OCI-LY3 (cell line): ENCODE measurements at regions not wholly inside any gene's neighbourhood (a gene's known extent, or its start where the extent isn't known, plus 50 kb on each side); places are given as distances from the start of the nearest gene placed in this dataset.

ENCODE experiments used
- H2AFZ ChIP-seq: fragments of 200-600, 300-600 bp; shearing (Covaris generic); 2 replicates; pipeline ENCODE4 v1.6.0; 2014; ENCODE audit warnings: antibody characterized with exemption, low read depth, low read length
- H3K27ac ChIP-seq: fragments of 200-600, 300-600 bp; sonication (generic); 2 replicates; pipeline ENCODE4 v1.5.1; 2014; ENCODE audit warnings: mild to moderate bottlenecking, low read length, moderate library complexity, mixed read lengths
- H3K27me3 ChIP-seq: fragments of 200-600, 300-600 bp; sonication (generic); 2 replicates; pipeline ENCODE4 v1.6.1; 2014; ENCODE audit warnings: low read depth, low read length, mixed read lengths
- H3K36me3 ChIP-seq: fragments of 200-600, 300-600 bp; sonication (generic); replicated peaks from 2 replicates; pipeline ENCODE3; 2014; ENCODE audit warnings: low read depth, low read length, mixed read lengths
- H3K4me1 ChIP-seq: fragments of 300-600, 200-600 bp; sonication (generic); 2 replicates; pipeline ENCODE4 v1.6.1; 2014; ENCODE audit warnings: low read length, mixed read lengths
- H3K4me2 ChIP-seq: fragments of 200-600, 300-600 bp; sonication (generic); 2 replicates; pipeline ENCODE4 v1.6.1; 2014; ENCODE audit warnings: low read length, mixed read lengths
- H3K4me3 ChIP-seq: fragments of 300-600, 200-600 bp; sonication (generic); 2 replicates; pipeline ENCODE4 v1.5.1; 2014; ENCODE audit warnings: antibody characterized with exemption, mild to moderate bottlenecking, low read length, moderate library complexity
- H3K79me2 ChIP-seq: fragments of 300-600, 200-600 bp; shearing (Covaris generic); 2 replicates; pipeline ENCODE4 v1.6.1; 2014; ENCODE audit warnings: mild to moderate bottlenecking, low read length, mixed read lengths
- H3K9ac ChIP-seq: fragments of 300-600, 200-600 bp; shearing (Covaris generic); 2 replicates; pipeline ENCODE4 v1.6.0; 2014; ENCODE audit warnings: mild to moderate bottlenecking, low read length, moderate library complexity
- H3K9me3 ChIP-seq: fragments of 200-600, 300-600 bp; shearing (Covaris generic); 2 replicates; pipeline ENCODE4 v1.6.1; 2014; ENCODE audit warnings: low read length, mixed read lengths; ENCODE audit not compliant: insufficient read depth
- H4K20me1 ChIP-seq: fragments of 200-600, 300-600 bp; sonication (generic); 2 replicates; pipeline ENCODE4 v1.6.1; 2016; ENCODE audit warnings: low read length, mixed read lengths; ENCODE audit not compliant: insufficient read depth
- EZH2phosphoT487 ChIP-seq: fragments of 200-600 bp; shearing (Covaris generic); IDR thresholded peaks from 2 replicates; pipeline ENCODE4 v1.6.1; 2018; ENCODE audit warnings: antibody characterized with exemption, mixed run types, low read depth
- TF ChIP-seq, protein P1 (sequence below): fragments of 200-600, 300-600 bp; sonication (generic); IDR thresholded peaks from 2 replicates; pipeline ENCODE4 v1.5.1; 2014; ENCODE audit warnings: antibody characterized with exemption, low read length, low read depth

DNA sequence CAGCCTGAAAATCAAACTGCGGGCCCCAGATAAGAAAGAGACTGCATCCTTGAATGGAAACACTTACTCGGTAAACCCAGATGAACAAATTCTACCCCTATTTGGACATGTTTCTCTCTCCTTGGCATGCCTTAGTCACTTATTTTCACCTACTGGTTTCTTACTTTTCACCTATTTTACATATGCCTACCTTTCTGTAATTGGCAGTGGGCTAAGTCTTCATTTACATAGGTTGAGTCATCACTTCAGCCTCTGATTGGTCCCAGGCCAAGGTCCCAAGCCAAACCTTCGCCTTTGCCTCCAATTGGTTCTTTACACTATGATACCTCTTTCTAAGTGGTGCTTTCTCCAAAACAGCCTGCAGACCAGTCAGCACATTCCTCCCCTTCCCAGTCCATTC is 111.3 kb downstream of the DYRK2 start:
- no peaks in the 10 kb centered on the region for H3K79me2 ChIP-seq
- no peaks in the 10 kb centered on the region for H4K20me1 ChIP-seq
- H3K9ac ChIP-seq: no peak overlapping the region

DNA sequence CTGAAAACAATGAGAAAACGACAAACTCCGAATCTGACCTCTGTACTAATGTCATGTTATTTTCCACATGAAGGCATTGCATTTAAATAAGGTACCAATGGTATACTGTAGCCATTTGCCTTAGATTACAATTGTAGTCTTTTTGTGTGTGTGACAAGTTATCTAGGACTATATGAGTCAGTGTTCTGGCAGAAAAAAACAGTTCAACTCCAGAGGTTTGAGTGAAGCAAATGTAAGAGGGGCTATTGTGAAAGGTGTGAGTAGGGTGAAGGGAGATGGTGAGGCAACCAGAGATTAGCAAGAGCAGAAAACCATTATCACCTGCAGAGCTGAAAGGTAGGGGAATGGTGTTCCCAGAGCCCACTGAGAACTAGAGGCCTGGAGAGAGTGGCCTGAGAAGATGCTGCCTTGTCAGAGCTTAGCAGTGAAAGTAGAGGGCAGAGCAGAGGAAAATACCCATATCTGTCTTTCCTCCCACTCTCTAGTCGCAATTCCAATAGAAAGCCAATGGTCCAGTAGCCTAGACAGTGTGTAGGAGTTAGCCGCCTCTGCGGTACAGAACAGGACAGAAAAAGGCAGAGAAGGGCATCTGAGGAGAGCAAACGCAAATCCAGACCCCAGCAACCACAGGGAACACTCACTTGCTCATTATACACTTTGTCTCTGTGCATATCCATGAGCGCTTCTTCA is 112.2 kb downstream of the DYRK2 start:
- Histone ChIP-seq H4K20me1 (no peaks in the 10 kb centered on the region), H2AFZ (no peak overlapping the region), H3K4me3 (no peak overlapping the region), H3K4me1 (peaks cover 49% of the 10 kb centered on the region), H3K36me3 (peaks cover 3% of the 10 kb centered on the region), H3K27me3 (peaks cover 25% of the 10 kb centered on the region), H3K27ac (no peak overlapping the region), H3K9me3 (no peaks in the 10 kb centered on the region), H3K9ac (no peak overlapping the region), H3K79me2 (no peaks in the 10 kb centered on the region), H3K4me2 (no peak overlapping the region)
- TF ChIP-seq EZH2phosphoT487: no peak
- TF ChIP-seq, protein P1, sequence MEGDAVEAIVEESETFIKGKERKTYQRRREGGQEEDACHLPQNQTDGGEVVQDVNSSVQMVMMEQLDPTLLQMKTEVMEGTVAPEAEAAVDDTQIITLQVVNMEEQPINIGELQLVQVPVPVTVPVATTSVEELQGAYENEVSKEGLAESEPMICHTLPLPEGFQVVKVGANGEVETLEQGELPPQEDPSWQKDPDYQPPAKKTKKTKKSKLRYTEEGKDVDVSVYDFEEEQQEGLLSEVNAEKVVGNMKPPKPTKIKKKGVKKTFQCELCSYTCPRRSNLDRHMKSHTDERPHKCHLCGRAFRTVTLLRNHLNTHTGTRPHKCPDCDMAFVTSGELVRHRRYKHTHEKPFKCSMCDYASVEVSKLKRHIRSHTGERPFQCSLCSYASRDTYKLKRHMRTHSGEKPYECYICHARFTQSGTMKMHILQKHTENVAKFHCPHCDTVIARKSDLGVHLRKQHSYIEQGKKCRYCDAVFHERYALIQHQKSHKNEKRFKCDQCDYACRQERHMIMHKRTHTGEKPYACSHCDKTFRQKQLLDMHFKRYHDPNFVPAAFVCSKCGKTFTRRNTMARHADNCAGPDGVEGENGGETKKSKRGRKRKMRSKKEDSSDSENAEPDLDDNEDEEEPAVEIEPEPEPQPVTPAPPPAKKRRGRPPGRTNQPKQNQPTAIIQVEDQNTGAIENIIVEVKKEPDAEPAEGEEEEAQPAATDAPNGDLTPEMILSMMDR: no peak

More for the DNA sequence above, 111.3 kb downstream of the DYRK2 start:
- H3K27me3 ChIP-seq: peaks cover 19% of the 10 kb centered on the region
- no peak overlapping the region for H3K4me3 ChIP-seq
- no peak overlapping the region for H2AFZ ChIP-seq
- no peak for TF ChIP-seq EZH2phosphoT487
- TF ChIP-seq, protein P1: no peak
- H3K4me2 ChIP-seq: no peak overlapping the region
- H3K9me3 ChIP-seq: no peaks in the 10 kb centered on the region
- peaks cover 3% of the 10 kb centered on the region for H3K36me3 ChIP-seq
- peaks cover 58% of the 10 kb centered on the region for H3K4me1 ChIP-seq
- peak overlapping the region; percentile 55; the same call in 1 of the 2 replicates for H3K27ac ChIP-seq

DNA sequence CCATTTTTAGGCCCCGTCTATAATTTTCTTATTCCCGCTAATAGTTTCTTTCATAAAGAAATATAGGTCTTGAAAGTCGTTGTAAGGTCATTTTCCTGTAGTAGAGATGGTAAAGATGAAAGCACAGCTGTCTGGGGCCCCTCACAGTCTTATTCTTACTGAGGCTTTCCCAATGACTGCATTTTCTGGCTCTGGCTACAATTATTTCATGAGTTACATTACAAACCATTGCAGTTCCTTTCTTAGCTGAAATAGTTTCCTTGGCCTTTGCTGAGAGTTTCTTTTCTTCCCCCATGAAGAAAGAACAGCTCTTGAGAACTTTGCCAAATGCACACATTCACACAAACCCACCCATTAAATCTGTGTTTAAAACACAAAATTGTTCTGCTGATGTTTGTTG is 113.0 kb downstream of the DYRK2 start:
- H3K4me1 ChIP-seq: peaks cover 48% of the 10 kb centered on the region
- H3K36me3 ChIP-seq: peaks cover 3% of the 10 kb centered on the region
- no peak overlapping the region for H3K27ac ChIP-seq
- H2AFZ ChIP-seq: no peak overlapping the region
- H3K27me3 ChIP-seq: peaks cover 26% of the 10 kb centered on the region
- no peak overlapping the region for H3K9ac ChIP-seq
- H3K4me2 ChIP-seq: no peak overlapping the region
- H4K20me1 ChIP-seq: no peaks in the 10 kb centered on the region
- H3K4me3 ChIP-seq: no peak overlapping the region
- TF ChIP-seq, protein P1: no peak
- TF ChIP-seq EZH2phosphoT487: no peak
- no peaks in the 10 kb centered on the region for H3K9me3 ChIP-seq
- no peaks in the 10 kb centered on the region for H3K79me2 ChIP-seq

DNA sequence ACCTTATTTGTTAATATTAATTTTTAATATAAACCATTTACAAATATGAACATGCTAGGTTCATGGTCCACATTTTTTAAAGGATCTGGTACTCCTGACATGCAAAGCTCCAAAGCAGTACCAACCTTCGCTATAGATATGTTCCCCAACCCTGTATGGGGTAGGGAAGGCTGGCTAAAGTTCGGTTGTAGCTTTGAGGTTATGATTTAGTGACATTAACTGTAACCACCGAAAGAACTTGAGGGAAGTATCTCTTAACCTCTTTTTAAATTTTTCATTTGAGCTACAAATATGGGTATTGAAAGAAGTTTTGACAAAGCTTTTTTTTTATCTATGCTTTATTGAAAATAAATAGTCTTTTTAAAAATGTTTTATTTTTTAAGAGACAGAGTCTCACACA is 115.5 kb downstream of the DYRK2 start:
- H3K4me2 ChIP-seq: no peak overlapping the region
- no peaks in the 10 kb centered on the region for H3K9me3 ChIP-seq
- peaks cover 18% of the 10 kb centered on the region for H3K27me3 ChIP-seq
- TF ChIP-seq EZH2phosphoT487: no peak
- TF ChIP-seq, protein P1: no peak
- H3K27ac ChIP-seq: no peak overlapping the region
- no peak overlapping the region for H2AFZ ChIP-seq
- H3K4me3 ChIP-seq: no peak overlapping the region
- no peaks in the 10 kb centered on the region for H4K20me1 ChIP-seq
- peaks cover under 1% of the 10 kb centered on the region for H3K36me3 ChIP-seq
- H3K9ac ChIP-seq: no peak overlapping the region
- H3K79me2 ChIP-seq: no peaks in the 10 kb centered on the region
- H3K4me1 ChIP-seq: peaks cover 32% of the 10 kb centered on the region
